GM21526 (cell line): ENCODE measurements at regions not wholly inside any gene's neighbourhood (a gene's known extent, or its start where the extent isn't known, plus 50 kb on each side); places are given as distances from the start of the nearest gene placed in this dataset.
"Not testable (repeated sequence)": the region's sequence is repeated elsewhere in the genome, so short reads cannot be mapped to it uniquely, and the experiment has no call there.

Experiments
- ATAC-seq: cut with Tn5 transposase; IDR thresholded peaks from one replicate; pipeline ENCODE4 v1.9.1; 2021; ENCODE audit warnings: moderate library complexity; ENCODE audit not compliant: unreplicated experiment, low FRiP score

DNA sequence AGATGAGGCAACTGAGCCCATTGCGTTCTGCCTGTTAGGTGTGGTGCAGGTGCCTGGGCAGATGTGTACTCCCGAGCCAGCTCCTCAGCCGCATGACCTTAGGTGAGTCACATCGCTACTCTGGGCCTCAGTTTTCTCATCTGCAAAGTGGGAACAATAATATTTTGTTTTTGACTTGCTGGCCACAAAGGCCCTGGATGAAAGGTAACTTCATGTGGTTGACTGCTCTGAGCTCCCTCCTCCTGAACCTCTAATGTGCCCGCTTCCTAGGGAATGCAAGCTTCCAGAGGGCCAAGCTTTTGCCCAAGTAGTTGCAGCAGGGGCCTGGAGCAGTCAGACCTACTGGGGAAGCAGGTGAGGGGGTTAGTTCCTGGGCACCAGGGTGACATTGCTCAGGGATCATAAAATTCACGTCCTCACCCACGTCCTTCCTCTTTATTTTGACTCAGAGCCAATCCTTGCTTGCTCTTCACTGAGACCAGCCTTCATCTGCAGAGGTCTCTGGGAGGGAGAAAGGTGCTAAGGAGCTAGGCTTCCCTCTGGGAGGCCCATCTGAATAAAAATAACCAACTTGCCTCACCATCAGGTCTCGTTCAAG lies 149.0 kb upstream of the TLE3 start:
- ATAC-seq = no peak

DNA sequence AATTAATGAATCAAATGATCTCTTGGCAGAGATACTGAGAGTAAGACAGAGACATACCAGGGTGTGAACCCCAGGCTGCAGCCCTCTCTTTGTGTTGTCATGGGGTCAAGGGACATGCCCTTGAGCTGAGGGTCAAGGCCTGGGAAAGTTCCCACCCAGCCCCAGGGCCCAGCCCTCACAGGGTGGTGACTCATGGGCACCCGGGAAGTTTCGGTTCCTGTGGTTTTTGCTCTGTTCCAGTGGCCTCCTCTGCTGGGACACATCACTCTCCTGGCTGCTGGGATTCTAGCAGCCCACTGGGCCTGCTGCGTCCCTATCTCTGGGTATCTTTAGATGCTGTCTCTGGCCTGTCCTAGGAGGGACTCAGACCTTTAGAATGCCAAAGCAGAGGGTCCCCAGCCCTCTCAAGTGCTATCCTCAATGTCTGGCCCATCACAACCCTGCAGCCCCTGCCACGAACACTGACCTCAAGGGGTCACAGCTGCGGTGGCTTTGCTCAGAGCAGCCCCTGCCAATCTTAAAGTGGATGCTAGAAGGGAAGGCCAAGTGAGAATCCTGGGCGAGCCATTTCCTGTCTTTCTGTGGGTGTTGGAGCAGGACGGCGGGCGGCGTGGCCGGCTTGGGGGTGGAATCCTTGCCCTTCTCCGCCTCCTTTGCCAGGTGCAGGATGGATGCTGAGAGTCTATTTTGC lies 148.4 kb upstream of the TLE3 start:
- no peak for ATAC-seq

DNA sequence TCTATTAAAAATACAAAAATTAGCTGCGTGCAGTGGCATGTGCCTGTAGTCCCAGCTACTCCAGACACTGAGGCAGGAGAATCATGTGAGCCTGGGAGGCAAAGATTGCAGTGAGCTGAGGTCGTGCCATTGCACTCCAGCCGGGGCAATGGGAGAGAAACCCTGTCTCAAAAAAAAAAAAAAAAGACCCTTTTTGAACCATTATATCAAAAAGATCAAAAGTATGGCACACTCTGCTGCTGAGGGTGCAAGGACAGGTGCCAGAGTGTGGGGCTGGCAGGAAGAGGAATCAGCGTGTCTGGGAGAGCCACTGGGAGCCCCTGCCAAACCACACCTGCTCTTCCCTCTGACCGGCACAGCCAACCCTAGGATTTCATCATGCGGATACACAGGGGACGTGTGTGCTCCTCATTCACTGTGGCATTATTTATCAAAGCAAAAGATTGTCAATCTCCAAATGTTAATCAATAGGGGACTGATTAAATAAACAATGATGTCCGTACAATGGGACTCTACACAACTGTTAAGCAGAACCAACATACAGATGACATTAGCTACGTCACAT lies 147.3 kb upstream of the TLE3 start:
- ATAC-seq = no peak

DNA sequence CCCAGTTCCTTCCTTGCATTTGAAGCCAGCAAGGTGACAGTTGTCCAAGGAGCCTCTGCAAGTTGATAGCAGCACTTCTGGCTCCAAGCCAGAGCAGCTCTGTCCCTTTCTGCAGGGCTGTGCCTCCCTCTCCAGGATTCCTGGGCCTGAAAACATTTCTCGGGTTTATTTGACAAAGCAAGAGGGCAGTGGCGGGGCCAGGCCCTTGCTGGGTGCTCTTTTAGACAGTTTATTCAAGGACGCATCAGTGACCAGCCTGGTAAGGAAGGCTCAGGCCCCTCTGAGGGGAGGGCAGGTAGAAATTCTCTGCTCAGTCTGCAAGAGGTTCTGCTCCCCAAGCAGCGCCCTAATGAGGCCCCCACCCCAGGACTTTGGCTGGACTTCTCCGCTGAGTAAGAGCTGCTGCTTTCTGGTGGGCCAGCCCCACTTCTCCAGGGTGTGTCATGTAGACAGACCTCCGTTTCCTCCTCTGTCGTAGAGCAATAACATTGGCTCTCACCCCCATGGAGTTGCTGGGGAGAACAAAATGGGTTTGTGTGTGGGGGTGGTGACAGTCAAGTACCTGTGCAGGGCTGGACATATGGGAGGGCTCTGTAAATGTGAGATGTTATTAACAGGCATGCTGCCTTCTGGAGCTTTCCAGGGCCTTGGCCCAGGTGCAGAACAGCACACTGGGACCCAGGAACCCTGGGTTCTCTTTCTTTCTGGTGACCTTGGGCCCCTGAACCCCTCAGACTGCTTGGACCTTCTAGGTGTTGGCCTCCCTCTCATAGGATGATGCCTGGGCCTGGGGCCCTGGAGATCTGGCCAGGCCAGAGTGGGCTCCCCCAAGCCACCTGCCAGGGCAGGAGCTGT lies 146.2 kb upstream of the TLE3 start:
- no peak for ATAC-seq

DNA sequence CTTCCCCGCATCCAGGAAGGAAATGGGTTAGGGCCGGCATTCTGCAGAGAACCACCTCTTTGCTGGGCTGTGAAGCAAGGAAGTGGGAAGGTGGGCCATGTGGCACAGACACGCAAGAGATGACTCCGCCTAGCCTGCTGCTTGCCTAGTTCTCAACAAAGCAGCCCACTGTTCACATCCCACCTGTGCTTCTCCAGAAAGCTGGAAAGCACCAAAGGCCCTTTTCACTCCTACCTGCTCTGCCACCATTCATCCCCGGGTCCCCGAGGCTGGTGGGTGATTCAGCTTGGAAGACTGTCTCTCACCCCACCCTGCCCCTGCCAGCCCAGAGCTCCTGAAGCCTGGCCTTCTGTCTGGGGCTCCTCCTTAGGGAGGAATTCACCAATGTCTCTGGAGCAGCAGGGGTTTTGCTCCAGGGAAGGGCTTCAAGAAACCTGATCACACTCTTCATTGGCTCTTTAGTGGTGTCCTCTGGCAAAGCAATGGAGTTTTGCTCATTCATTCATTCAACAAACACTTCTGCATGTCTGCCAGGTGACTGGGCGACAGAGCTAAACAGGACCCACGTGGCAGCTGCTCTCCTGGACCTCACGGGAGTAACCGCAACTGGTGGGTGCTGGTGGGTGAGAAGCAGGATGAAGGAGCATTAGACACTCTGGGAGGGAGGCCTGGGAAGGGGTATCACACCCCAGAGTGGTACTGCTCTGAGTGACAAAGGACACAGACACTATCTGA lies 145.4 kb upstream of the TLE3 start:
- no peak for ATAC-seq

DNA sequence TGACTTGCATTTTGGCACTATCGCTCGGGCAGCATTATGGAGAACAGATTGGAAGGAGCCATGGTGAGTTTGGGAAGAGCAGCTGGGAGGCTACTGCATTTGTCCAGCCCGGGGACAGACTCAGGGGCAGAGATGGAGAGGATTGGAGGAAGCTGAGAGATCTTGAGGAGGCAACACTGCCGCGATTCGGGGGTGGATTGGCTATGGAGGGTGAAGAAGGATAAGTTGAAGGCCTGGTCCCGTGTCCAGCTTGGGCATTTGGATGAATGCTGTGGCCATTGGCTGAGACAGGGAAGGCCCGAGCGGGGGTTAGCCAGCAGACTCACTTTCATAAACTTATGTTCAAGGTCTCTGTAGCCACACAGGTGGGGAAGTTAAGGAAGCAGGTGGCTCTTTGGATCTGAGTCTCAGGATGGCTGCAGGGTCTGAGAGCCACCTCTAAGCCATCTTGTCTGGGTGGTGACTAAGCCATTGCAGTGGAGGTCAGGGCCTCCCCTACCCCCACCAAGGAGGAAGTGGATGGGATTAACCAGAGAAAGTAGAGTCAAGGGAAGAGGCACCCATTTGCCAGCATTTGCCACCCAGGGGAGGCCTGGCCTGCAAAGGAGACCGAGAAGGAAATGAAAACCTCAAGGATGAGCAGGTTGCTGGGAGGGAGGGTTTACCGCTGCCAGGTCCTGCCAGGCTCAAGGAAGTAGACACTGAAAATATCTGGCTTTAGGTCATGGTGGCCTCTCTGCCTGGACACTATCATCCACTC lies 144.0 kb upstream of the TLE3 start:
- no peak for ATAC-seq

DNA sequence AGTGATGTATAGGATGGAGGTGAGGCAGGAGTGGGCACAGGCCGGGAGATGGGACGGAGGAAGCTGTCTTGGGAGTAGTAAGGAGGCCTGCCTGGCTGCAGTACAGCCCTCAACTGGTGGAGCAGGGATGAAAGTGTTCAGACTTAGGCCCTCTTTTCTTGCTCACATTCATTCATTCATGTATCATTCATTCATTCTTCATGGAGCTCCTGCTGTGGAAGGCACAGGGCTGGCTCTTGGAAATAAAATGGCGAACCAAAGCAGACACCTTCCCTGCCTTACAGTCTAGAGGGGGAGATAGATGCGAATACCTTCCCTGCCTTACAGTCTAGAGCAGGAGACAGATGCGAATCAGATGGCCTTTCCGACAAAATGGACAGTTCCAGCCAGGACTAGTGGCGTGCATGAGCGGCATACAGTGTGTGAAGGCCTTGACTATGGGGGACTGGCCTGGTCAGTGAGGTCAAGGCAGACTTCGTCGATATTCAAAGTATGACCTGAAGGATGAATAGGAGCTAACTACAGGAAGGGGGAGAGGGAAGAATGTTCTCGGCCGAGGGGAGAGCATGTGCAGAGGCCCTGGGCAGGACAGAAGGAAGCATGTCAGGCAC lies 143.2 kb upstream of the TLE3 start:
- no peak for ATAC-seq

DNA sequence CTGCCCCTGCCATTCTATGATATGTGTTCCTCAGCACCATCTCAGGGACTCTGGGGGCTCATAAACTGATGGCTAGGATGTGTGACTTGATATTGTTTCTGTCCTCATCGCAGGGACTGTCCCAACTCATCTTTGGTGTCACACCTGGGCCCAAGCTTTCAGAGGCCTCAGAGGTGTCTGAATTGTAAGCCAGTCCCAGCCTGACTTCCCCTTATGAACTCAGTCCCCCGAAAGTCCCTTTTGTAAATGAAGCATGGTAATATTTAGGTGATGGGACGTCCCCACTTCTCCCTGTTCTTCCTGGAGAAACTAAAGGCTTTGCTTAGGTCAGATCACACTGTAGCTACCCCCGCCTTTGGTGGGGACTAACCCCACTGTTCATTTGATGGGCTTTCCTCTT lies 142.4 kb upstream of the TLE3 start:
- peak; percentile 70 for ATAC-seq

DNA sequence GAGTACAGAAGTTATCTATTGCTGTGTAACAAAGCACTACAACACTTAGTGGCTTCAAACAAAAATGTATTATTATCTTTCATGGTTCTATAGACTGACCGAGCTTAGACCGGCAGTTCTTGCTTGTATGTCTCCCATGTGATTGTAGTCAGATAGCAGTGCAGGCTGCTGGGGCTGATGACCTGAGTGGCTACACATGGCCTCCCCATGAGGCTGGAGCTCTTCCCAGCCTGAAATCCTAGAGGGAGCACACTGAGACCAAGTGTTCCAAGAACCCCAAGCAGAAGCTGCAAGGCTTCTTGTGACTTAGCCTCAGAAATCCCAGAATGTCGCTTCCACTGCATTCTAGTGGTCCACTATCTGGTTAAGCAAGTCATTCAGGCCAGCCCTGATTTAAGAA lies 141.2 kb upstream of the TLE3 start:
- no peak for ATAC-seq

DNA sequence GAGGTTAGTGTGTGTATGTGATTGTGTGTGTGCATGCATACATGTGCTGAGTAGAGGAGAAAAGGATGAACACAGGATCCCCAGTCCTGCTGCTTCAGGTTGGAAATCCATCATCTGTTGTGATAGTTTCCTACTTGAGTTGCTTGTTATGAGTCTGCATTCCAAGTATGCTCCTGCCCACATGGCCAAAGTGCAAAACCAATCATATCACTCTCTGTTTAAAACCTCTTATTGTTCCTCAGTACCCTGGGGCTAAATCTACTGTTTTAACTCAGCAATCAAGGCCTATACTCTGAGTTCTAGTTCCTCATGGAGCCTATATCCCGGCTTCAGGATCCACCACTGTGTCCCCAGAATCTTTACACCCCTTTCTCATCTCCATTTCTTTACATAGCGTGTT lies 139.9 kb upstream of the TLE3 start:
- no peak for ATAC-seq

DNA sequence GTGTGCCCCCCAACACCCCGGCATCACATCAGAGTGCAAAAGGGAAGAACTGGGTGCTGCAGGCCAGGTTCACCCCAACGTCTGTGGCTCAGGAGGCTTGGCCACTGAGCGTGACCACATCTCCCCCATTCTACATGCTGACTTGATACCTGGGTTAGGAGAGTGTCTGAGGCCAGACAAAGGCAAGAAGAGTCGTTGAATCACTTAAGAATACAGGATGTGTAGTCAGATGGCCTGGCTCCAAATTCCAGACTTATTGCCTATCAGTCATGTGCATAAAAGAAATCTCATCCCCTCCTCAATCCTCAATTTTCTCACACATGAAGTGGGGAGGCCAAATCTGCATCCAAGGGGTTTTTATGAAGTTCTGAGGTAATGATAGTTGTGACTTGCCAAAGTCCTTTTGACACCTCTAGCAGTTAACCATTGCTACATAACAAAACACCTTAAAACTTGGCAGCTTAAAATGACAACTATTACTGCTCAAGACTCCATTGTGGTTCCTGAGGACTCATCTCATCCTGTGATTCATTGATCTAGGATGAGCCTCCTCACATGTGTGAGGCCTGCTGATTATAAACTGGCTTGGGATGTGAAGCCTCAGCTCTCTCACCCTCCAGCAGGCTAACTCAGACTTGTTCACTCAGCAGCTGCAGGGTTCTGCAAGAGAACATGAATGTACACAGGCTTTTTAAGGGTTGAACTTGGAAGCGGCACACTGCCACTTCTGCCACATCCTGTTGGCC lies 138.8 kb upstream of the TLE3 start:
- no peak for ATAC-seq

DNA sequence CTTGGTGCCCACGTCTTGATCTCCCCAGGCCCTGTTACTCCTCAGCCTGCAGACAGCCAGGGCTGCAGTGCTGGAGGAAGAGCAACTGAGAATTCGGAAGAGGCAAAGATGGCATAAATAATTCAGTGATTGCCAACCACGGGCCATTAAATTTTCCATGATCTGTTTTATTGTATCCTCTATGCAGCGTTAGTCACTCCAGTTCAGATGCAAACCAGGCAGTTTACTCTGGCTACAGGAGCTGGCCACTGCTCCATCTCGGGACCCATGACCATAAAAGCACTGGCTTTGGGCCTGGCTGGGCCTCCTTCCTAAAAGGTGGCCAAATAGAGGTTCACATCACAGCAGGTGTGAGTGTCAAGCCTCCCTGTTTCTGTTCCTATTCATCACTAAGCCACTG lies 137.6 kb upstream of the TLE3 start:
- no peak for ATAC-seq

DNA sequence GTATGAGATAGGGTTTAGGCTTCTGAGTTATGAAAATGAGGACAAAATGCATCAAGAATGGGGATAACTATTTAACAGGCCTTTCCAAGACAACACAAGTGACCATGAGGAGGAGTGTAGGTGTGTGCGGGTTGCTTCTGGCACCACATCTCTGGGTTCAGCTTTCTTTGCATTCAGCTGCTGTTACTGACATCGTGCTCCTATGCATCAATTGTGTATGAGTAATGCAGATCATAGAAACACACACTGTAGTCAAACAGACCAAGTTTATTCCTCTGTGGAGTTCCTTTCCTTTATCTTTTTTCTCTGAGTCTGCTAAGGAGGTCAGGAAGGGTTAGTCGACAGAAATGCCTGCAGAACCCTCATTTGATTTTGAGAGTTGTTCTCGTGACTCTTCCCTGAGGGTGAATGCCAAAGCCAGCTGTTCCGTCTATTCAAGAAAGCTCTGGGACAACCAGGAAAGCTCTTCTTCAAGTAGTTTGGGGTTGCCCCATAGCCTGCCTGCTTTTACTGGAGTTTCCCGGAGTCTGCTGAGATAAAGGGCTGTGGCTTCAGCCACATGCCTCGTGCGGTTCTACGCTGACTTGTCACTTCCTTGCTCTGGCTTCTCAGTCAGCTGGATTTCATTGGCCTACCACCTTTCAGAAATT lies 136.7 kb upstream of the TLE3 start:
- no peak for ATAC-seq

DNA sequence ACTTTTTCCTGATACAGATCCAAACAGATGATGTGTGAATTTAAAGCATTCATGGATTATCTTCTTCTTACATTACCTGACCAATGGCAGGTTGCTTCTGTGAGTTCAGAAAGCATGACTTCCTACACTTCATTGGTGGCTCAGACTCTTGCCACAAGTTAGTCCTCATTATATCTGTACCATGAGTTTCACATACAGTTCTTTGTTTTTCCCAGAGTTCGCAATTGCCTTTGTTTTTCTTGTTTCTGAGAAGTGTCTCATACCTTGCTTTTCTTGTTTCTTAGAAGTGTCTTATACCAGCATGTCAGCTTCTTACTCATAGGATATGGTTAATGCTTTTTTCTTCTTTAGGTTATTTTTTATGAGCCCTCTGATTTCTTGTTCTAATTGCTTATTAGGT lies 133.8 kb upstream of the TLE3 start:
- no peak for ATAC-seq

DNA sequence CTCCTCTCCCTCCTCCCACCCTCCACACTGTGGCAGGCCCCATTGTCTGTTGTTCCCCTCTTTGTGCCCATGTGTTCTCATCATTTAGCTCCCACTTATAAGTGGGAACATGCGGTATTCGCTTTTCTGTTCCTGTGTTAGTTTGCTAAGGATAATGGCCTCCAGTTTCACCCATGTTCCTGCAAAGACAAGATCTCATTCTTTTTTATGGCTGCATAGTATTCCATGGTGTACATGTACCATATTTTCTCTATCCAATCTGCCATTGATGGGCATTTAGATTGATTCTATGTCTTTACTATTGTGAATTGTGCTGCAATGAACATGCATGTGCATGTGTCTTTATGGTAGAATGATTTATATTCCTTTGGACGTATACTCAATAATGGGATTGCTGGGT lies 130.2 kb upstream of the TLE3 start:
- not testable (repeated sequence) for ATAC-seq

DNA sequence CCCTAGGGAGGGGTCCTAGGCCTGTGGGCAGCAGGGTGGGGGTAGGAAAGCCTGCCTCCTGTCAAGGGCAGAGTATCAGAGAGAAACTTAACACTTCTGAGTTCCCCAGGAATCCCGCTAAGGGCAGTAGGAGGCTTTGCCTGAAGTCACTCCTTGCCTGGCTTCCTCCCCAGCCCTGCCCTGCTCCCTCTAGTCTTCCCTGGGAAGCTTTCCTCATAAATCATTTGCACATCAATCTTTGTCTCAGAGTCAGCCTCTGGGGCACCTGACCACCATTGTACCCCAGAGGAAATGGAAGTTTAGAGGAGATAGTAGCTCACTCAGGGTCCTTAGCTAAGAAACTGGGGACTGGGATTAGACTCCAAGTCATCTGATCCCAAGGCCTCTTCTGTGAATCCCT lies 129.4 kb upstream of the TLE3 start:
- no peak for ATAC-seq

DNA sequence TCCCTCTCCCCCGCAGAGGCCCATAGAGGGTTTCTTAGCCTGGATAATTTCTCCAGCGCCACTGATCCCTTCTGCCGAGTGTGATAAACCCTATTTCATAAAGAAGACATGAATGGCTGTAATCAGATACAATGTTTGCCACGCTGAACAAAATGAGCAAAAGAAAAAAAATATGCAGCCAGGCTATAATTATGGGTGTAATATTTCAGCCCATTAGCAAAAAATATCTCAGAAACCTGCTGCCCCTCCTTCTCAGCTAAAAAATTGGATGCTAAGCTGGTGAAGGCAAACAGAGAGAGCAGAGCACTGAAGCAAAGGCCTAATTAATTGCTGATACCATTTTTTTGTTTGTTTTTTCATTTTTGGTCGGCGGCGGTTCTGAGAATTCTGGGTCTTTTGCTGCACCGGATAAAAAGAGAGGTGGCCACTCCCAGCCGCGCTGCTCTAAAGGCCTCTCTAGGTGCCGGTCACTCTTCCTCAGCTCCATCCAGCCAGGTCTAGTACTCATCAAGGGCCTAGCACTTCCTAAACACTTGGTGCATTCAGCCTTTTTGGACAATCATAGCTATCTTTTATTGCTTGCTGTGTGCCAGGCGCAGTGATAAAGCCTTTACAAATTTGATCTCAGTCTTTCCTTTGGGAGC lies 128.7 kb upstream of the TLE3 start:
- ATAC-seq = no peak

DNA sequence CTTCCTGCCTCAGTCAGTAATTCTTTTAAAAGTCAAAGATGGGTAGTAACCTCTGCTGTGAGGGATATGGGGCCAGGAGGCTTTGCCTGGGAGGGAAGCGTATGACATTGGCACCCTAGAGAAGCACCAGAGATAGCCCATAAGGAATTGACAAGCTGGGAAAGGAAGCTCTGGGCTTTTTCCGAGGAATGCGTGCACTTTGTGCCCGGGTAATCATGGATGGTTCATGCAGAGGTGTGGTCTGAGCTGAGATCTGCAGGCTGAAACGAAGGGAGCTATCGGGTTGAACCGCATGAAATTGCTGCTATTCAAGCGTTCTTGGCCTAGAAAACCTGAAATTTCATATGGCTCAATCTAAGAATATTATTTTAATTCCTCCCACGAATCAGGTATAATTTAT lies 127.7 kb upstream of the TLE3 start:
- ATAC-seq = no peak
